Activated CD4-positive, alpha-beta T cell treated with anti-CD3 and anti-CD28 coated beads, Interleukin-2, amount 50 U/mL, for 1 hour (primary cell): ENCODE measurements at regions not wholly inside any gene's neighbourhood (a gene's known extent, or its start where the extent isn't known, plus 50 kb on each side); places are given as distances from the start of the nearest gene placed in this dataset.

Source experiments
- DNase-seq: peaks from one replicate; pipeline ENCODE4 v3.0.0-alpha.2; 2020

DNA sequence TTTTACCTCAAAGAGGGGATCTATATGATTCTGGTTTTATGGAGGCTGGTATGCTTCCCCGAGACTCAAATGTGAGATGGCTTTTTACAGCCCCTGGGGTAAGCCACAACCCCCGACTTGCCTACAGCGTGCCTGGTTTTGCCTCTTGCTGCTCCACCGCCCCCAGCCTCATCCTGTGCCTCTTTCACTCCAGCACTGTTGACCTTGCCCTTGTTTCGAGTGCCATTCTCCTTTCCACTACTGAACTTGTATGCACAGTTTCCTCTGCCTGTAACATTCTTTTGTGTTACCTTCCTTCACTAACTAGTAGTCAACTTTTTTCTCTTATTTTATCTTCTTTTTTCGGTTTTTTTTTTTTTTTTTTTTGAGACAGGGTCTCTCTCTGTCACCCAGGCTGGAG lies 219.0 kb upstream of the ZBED5 start:
- DNase-seq, result no peak

GRCh38 chr11:11076276-11076675 lies 218.4 kb upstream of the ZBED5 start:
- DNase-seq, result no peak

DNA sequence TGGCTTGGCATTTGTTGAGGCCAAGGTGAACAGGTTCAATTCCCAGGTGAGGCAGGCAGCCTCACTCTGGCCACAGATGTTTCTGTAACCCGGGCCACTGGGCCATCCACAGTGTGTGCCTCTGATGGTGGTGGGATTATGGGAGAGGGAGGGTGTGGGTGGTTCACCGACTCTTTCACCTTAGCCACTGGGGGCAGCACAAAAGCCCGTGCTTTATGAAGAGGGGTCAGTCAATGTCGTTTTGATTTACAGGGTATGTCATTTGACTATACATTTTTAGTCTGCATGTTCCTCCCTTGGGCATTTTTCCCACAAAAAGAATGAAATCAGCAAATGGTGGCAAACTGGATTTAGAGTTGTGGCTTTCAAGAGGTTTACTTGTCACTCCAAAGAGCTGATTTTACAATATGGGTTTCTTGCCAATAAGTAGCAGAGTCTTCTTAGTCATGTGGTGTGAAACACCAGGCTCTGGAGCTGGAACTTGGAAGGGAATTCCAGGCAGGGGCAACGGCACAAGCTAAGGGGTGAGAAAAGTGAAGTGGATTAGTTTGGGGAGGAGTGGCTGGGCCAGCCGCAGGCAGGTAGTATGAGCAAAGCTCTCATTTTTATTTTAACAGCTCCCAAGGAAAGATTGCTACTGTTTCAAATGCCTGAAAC lies 217.8 kb upstream of the ZBED5 start:
- DNase-seq, result no peak

DNA sequence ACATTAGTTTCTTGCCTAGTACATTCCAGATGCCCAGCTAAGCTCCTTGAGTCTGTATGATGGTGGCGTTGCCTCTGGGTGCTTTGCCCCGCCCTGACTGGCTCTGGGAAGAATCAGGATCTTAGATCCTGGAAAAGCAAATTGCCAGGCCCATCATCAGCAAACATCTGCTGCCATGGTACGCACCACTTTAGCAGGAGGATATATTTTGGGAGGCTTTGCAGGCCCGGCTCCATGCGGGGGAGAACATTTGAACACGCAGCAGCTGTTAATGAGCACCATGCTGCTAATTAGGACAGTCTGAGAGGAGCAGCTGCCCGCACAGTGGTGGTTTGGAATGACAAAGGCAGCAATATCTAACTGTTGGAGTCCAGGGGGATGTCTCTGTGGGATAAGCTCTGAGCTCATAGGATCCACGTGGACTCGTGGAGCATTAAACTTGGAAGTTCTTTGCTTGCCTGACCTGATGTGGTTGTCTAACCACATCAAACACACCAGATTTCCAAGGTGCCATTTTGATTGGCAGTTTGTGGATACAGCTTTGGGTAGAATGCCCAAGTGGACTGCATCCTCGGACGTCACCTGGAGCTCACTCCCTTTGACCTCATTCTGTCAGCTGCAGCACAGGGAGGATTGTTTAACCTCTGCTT lies 217.0 kb upstream of the ZBED5 start:
- no peak for DNase-seq

GRCh38 chr11:11073996-11074395 lies 216.1 kb upstream of the ZBED5 start:
- DNase-seq, result no peak

DNA sequence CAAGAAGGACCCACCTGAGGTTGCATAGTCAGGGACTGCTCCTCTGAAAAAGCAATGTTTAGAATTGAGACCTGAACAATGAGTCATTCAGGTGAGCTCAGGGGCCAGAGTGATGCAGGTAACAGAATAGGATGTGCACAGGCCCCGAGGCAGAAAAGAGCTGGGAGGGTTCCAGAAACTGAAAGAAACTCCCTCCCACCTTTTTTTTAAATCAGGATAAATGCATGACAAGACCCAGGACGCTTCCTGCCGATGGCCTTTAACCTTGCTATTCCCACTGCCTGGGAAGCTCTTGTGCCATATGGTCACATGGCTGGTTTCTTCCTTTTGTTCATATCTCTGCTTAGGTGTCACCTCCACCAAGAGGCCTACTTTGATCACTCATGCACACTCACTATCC lies 214.2 kb upstream of the ZBED5 start:
- DNase-seq, result no peak

DNA sequence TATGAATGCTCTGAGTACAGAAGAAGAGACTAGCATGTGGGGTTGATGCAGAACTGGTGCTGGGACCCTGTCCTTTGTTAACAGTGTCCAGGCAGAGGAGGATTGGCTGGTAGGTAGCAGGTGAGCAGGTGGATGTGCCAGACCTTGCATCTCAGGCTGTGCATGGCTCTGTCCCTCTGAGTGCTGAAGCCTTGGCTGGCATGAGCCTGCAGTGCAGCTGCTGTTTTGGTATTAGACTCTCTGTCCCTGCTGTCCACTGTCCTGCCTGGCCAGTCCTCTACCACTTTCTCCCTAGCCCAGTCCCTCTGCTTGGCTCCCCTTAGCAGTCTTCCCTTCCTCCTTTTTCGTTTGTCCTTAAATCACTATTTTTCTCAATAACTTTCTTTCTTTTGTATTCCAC lies 213.6 kb upstream of the ZBED5 start:
- DNase-seq, result no peak

DNA sequence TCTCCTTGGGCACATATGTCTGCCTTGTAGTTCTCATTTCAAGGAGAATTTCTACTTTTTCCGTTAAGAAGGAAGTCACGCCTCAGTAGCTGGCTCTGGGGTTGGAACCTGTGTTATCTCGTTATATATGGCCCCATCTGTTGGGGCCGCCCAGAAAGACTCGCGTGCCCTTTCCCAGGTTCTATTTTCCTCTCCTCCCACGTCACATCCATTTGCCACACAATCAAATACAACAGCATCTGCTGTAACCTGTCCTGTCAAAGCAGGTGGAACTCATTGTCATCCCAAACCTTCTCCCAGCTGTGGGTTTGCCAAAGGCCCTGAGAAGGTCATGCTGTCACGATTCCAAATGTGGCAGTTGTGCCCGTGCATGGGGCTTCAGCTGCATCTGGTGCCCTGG lies 213.1 kb upstream of the ZBED5 start:
- no peak for DNase-seq

DNA sequence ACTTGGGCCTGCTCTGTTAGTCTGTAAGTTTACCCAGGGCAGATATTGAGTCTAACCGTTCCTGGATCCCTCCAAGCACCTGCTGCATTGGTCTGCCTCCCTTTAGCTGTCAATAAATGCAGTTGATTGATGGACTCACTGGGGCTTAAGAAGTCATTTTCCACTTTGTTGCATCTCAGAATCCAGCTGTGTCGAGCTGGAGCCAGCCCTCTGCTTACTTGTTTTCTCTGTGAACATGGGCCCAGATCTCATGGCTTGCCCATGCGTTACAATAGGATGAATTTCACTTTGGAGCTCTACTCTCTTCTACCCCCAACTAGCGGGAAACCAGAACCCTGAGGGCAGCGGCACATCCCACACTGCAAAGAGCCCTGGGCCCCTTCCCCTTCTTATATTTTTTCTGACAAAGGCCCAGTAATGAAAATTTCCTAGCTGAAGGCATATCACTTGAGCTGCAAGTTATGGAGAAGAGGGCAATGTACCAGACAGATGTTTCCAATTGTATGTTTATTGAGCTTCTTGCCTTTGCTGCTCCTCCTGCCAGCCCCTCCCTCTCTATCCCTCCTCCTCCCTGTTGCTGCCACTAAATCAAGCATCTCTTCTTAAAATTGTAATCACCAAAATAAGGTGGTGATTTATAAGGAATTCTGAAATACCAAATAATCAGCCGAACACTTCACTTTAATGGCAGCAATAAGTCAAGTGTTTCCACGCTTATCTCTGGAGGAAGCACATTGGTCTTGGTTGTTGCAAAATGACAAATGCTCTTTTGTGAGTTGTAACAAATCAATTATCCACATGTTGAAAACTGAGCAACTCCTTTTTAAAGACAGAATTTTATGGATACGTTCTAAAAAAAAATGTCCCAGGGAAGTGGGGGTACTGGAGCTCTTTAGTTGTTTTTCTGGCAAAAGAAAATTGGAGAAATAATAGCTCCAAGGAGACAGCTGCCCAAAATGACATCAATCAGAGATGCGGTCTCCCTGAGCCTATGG lies 212.3 kb upstream of the ZBED5 start:
- DNase-seq, result no peak

- no peak for DNase-seq
Measured at GRCh38 chr11:11068113-11068512, 210.3 kb upstream of the ZBED5 start.

GRCh38 chr11:11065396-11065795 lies 207.5 kb upstream of the ZBED5 start:
- DNase-seq, result no peak

DNA sequence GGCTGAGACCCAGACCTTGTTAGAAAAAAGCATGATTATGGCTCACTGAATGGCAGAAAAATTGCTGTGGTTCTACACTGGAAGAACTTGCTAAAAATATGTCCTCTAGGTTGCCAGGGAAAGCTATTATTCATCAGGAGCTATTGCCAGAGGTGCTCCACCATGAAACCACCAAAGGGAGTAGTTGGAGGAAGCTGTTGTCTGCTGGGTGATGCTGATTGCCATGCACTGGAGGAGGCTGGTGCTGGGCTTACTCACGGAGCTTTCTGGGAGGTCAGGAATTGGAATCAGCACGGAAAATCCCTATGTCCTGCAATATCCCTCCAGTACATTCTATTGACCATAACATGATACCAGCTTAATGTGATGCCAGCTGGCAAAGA lies 199.6 kb upstream of the ZBED5 start:
- DNase-seq, result no peak

- DNase-seq, result no peak
Measured at GRCh38 chr11:11056749-11057471, 199.1 kb upstream of the ZBED5 start.

GRCh38 chr11:11056316-11056715 lies 198.5 kb upstream of the ZBED5 start:
- DNase-seq, result no peak

GRCh38 chr11:11047851-11048610 lies 190.2 kb upstream of the ZBED5 start:
- DNase-seq, result no peak

DNA sequence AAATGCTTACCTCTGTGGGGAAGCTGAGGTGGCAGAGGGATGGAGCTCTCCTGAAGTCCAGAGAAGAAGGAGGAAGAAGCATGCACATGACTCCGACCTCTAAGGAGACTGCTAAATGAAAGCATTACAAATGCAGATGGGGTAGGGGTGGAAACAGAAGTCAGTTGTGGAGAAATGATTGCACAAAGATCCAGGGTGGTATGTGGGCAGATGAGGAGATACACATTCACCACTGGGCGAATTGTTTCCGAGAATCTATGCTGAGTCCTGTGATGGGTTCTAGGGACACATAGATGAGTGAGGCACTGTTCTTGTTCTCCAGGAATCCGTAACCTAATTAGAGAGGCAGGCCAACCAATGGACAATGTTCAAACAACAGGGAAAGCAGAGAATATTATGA lies 188.9 kb upstream of the ZBED5 start:
- DNase-seq, result no peak

GRCh38 chr11:11045156-11045930 lies 187.5 kb upstream of the ZBED5 start:
- no peak for DNase-seq

DNA sequence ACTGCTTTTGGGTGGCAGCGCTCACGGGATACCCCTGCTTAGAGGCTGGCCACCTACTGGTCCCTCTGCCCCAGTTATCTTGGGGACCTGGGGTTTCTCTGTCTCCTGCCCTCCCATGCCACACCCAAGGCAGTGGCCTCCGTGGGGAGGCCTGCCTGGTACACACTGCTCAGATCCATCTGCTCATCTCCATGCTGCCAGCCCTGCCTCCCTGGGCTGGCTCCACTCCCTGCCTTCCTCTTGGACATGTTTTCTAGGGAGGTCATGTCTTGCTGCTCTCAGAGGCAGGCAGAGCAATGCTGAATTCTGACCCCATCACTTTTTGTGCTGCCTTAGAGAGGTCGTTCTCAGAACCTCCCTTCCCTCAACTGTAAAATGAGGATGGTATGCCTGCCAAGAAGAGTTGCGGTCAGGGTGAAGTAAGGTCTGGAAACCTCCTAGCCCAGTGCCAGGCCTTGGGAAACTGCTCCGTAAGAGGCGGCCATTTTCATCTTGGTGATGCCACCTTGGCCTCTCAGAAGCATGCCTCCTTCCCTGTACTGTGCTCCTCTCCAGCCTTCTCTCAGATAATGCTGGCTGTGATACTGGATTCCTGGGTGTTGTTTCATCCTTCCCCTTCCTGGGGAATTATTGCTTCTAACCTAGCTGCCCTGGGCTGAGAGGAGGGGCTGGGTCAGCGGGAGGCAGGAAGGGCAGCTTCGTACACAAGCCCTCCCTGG lies 186.4 kb upstream of the ZBED5 start:
- DNase-seq, result no peak

DNA sequence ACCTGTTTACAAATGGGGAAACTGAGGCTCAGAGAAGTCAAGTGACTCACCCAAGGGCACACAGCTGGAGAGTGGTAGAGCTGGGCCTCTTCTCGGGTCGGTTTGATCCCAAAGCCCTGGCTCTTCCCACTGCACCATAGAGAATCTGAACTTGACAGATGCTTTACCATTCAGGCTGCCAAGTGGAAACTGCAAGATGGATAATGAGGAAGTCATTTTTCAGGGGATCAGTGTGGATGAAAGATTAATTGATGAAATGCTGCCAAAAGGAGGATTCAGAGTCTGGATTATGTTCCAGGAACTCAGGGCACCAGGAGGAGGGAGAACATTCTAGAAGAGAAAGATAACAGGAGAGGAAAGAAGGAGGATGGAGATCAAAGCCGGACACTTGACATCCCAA lies 185.9 kb upstream of the ZBED5 start:
- DNase-seq, result no peak

- no peak for DNase-seq
Measured at GRCh38 chr11:11039208-11039965, 181.5 kb upstream of the ZBED5 start.
